MCF 10A (cell line): ENCODE measurements at regions not wholly inside any gene's neighbourhood (a gene's known extent, or its start where the extent isn't known, plus 50 kb on each side); places are given as distances from the start of the nearest gene placed in this dataset.

Experiments used
- BruUV-seq: library from RNA; stranded (reverse); fragments of 400-500 nt; replicated peaks from 2 replicates; lab custom pipeline; 2021; lab: Mats Ljungman, UMichigan
- CTCF ChIA-PET: fragments of 300-600 bp; sonication (Branson Sonifier 250); formaldehyde crosslinking; extraction: SDS; loops from one replicate; lab custom pipeline; 2021; ENCODE audit warnings: antibody characterized with exemption, inconsistent platforms; lab: Yijun Ruan, JAX
- POLR2A ChIA-PET: fragments of 300-600, 350-650 bp; sonication (Branson Sonifier 250); formaldehyde crosslinking; extraction: SDS; loops from one replicate; lab custom pipeline; 2020; ENCODE audit warnings: antibody characterized with exemption, inconsistent platforms; lab: Yijun Ruan, JAX
- DNase-seq: peaks from one replicate; pipeline ENCODE4 v3.0.0-alpha.2; 2018; ENCODE audit not compliant: unreplicated experiment
- H3K27ac Mint-ChIP-seq: one replicate; pipeline ENCODE4 v1.8.0; 2022; ENCODE audit warnings: mild to moderate bottlenecking, low read depth, mixed read lengths; ENCODE audit not compliant: unreplicated experiment
- H3K27me3 Mint-ChIP-seq: one replicate; pipeline ENCODE4 v1.8.0; 2022; ENCODE audit warnings: mixed read lengths; ENCODE audit not compliant: insufficient read depth, unreplicated experiment
- H3K36me3 Mint-ChIP-seq: one replicate; pipeline ENCODE4 v1.8.0; 2022; ENCODE audit warnings: mild to moderate bottlenecking, moderate library complexity, mixed read lengths; ENCODE audit not compliant: insufficient read depth, unreplicated experiment
- H3K4me1 Mint-ChIP-seq: one replicate; pipeline ENCODE4 v1.8.0; 2022; ENCODE audit warnings: mixed read lengths; ENCODE audit not compliant: insufficient read depth, unreplicated experiment
- H3K4me3 Mint-ChIP-seq: one replicate; pipeline ENCODE4 v1.8.0; 2022; ENCODE audit warnings: mild to moderate bottlenecking, moderate library complexity, mixed read lengths; ENCODE audit not compliant: unreplicated experiment
- H3K9me3 Mint-ChIP-seq: one replicate; pipeline ENCODE4 v1.8.0; 2022; ENCODE audit warnings: mixed read lengths; ENCODE audit not compliant: unreplicated experiment
- CTCF ChIP-seq: fragments of 200-600 bp; IDR thresholded peaks from one replicate; pipeline ENCODE4 v1.8.0; 2022; ENCODE audit warnings: antibody characterized with exemption, mild to moderate bottlenecking; ENCODE audit not compliant: unreplicated experiment
- intact Hi-C: fragments of 100-400 bp; cut with micrococcal nuclease; formaldehyde crosslinking; loops from 2 replicates; pipeline ENCODE4 v1.14.1; 2022

GRCh38 chr20:55610756-55611155, 394.6 kb downstream of the CBLN4 start:
- BruUV-seq: no TSS peak
- Mint-ChIP-seq H3K4me3 (no peak overlapping the region), H3K9me3 (peaks cover 11% of the 10 kb centered on the region), H3K36me3 (no peaks in the 10 kb centered on the region), H3K27me3 (no peaks in the 10 kb centered on the region), H3K27ac (no peak overlapping the region), H3K4me1 (no peaks in the 10 kb centered on the region)
- no peak for TF ChIP-seq CTCF
- DNase-seq: no peak
- intact Hi-C loops: no loop called here
- CTCF ChIA-PET: no interaction called here
- POLR2A ChIA-PET: no interaction called here

- no peak for TF ChIP-seq CTCF
- Mint-ChIP-seq H3K4me1 (no peaks in the 10 kb centered on the region), H3K27me3 (no peaks in the 10 kb centered on the region), H3K36me3 (no peaks in the 10 kb centered on the region), H3K27ac (no peak overlapping the region), H3K4me3 (no peak overlapping the region), H3K9me3 (peaks cover 13% of the 10 kb centered on the region)
- ChIA-PET POLR2A (no interaction called here), CTCF (interaction anchor here (0.5 kb wide), 1 partner anchor 32 kb away, joined by 4 read pairs; no protein-coding TSS in a partner anchor)
- BruUV-seq: no TSS peak
- no peak for DNase-seq
- intact Hi-C loops: no loop called here
Measured at GRCh38 chr20:55605594-55605993, 399.7 kb downstream of the CBLN4 start.

GRCh38 chr20:55597526-55597925, 407.8 kb downstream of the CBLN4 start:
- Mint-ChIP-seq H3K36me3 (no peaks in the 10 kb centered on the region), H3K4me3 (no peak overlapping the region), H3K27me3 (no peaks in the 10 kb centered on the region), H3K4me1 (no peaks in the 10 kb centered on the region), H3K9me3 (peaks cover 8% of the 10 kb centered on the region), H3K27ac (no peak overlapping the region)
- DNase-seq: no peak
- ChIA-PET POLR2A (no interaction called here), CTCF (no interaction called here)
- no peak for TF ChIP-seq CTCF
- no TSS peak for BruUV-seq
- intact Hi-C loops: no loop called here

- POLR2A ChIA-PET: no interaction called here
- no TSS peak for BruUV-seq
- Mint-ChIP-seq H3K4me3 (no peak overlapping the region), H3K9me3 (peaks cover 12% of the 10 kb centered on the region), H3K27ac (no peak overlapping the region), H3K27me3 (no peaks in the 10 kb centered on the region), H3K4me1 (no peaks in the 10 kb centered on the region), H3K36me3 (no peaks in the 10 kb centered on the region)
- CTCF ChIA-PET: no interaction called here
- no peak for TF ChIP-seq CTCF
- DNase-seq: no peak
- intact Hi-C loops: no loop called here
Measured at GRCh38 chr20:55596431-55596830, 408.9 kb downstream of the CBLN4 start.
